ENCODE measurements at regions not wholly inside any gene's neighbourhood (a gene's known extent, or its start where the extent isn't known, plus 50 kb on each side); places are given as distances from the start of the nearest gene placed in this dataset.

- no peak overlapping the region for H3K27ac ChIP-seq
- peaks cover 22% of the 10 kb centered on the region for H3K9me3 ChIP-seq
- no peak overlapping the region for H3K4me2 ChIP-seq
- H3K27me3 ChIP-seq = peaks cover 23% of the 10 kb centered on the region; the same call in 1 of the 2 replicates
- H3K36me3 ChIP-seq = no peaks in the 10 kb centered on the region
- H3K4me3 ChIP-seq = no peak overlapping the region
- peaks cover 9% of the 10 kb centered on the region; the same call in 1 of the 2 replicates for H3K4me1 ChIP-seq
- no peak for TF ChIP-seq Cebpa-rat (IDR thresholded peaks at IDR 0.05)
- no peak overlapping the region for H3K9ac ChIP-seq
- no peaks in the 10 kb centered on the region for H4K20me1 ChIP-seq
Observed at GRCh38 chr4:1459722-1460511, 53.7 kb upstream of the NKX1-1 start.

- peaks cover 28% of the 10 kb centered on the region for H3K9me3 ChIP-seq
- no peaks in the 10 kb centered on the region for H3K36me3 ChIP-seq
- H3K4me3 ChIP-seq = no peak overlapping the region
- no peak overlapping the region for H3K27ac ChIP-seq
- H4K20me1 ChIP-seq = no peaks in the 10 kb centered on the region
- no peak overlapping the region for H3K9ac ChIP-seq
- H3K27me3 ChIP-seq = peaks cover 23% of the 10 kb centered on the region; the same call in 1 of the 2 replicates
- TF ChIP-seq Cebpa-rat (IDR thresholded peaks at IDR 0.05) = no peak
- H3K4me2 ChIP-seq = no peak overlapping the region
- H3K4me1 ChIP-seq = peaks cover 9% of the 10 kb centered on the region; the same call in 1 of the 2 replicates
Observed at GRCh38 chr4:1459081-1459721, 53.0 kb upstream of the NKX1-1 start.

GRCh38 chr4:1458581-1458980, 52.3 kb upstream of the NKX1-1 start:
- Histone ChIP-seq H3K9me3 (peaks cover 30% of the 10 kb centered on the region), H3K36me3 (no peaks in the 10 kb centered on the region), H4K20me1 (no peaks in the 10 kb centered on the region), H3K27ac (no peak overlapping the region), H3K4me2 (no peak overlapping the region), H3K4me1 (peaks cover 8% of the 10 kb centered on the region; the same call in 1 of the 2 replicates), H3K4me3 (no peak overlapping the region), H3K27me3 (peaks cover 23% of the 10 kb centered on the region; the same call in 1 of the 2 replicates), H3K9ac (no peak overlapping the region)
- TF ChIP-seq Cebpa-rat (IDR thresholded peaks at IDR 0.05) = no peak

Measured in BLaER1 (cell line).